HG02970 (cell line): ENCODE measurements at regions not wholly inside any gene's neighbourhood (a gene's known extent, or its start where the extent isn't known, plus 50 kb on each side); places are given as distances from the start of the nearest gene placed in this dataset.

Source experiments
- ATAC-seq: cut with Tn5 transposase; IDR thresholded peaks from one replicate; pipeline ENCODE4 v1.9.1; 2021; ENCODE audit warnings: mild to moderate bottlenecking, moderate library complexity, moderate number of reproducible peaks; ENCODE audit not compliant: unreplicated experiment, low FRiP score

GRCh38 chr20:1720845-1721475 lies 63.4 kb upstream of the SIRPG start:
- ATAC-seq = no peak

DNA sequence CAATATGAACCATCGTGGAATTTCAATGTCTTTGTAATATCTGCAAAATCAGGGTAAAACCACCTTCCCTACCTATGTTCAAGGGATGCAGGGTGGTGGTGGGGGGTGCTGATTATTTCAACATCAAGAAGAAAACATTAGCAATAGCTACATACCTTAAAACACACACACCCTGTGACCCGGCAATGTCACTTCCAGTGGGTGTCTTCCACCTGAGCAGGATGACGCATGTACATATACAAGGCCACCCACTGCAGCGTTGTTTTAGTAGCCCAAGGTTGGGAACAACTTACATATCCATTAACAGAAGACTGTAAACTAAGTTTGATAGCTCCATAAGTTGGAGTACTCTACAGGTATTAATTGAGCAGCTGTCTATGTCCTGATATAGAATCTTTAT lies 62.6 kb upstream of the SIRPG start:
- no peak for ATAC-seq

GRCh38 chr20:1718604-1719384 lies 61.2 kb upstream of the SIRPG start:
- no peak for ATAC-seq

- no peak for ATAC-seq
Measured at GRCh38 chr20:1712634-1713624, 55.4 kb upstream of the SIRPG start.

- no peak for ATAC-seq
Measured at GRCh38 chr20:1711826-1712601, 54.4 kb upstream of the SIRPG start.

- no peak for ATAC-seq
Measured at GRCh38 chr20:1711266-1711665, 53.7 kb upstream of the SIRPG start.

DNA sequence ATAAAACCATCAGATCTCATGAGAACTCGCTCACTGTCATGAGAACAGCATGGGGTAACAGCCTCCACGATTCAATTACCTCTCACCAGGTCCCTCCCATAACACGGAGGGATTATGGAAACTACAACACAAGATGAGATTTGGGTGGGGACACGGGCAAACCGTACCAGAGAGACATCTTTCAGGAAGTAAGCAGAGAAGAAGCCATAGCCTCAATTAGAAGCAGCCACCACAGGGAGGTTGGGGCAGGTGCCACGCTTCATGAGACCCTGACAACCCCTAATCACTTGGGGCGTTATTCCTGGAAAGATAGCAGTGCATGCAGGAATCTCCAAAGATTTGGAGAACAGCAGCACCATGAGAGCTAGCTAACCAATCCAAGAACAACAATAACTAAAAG lies 52.9 kb upstream of the SIRPG start:
- no peak for ATAC-seq

DNA sequence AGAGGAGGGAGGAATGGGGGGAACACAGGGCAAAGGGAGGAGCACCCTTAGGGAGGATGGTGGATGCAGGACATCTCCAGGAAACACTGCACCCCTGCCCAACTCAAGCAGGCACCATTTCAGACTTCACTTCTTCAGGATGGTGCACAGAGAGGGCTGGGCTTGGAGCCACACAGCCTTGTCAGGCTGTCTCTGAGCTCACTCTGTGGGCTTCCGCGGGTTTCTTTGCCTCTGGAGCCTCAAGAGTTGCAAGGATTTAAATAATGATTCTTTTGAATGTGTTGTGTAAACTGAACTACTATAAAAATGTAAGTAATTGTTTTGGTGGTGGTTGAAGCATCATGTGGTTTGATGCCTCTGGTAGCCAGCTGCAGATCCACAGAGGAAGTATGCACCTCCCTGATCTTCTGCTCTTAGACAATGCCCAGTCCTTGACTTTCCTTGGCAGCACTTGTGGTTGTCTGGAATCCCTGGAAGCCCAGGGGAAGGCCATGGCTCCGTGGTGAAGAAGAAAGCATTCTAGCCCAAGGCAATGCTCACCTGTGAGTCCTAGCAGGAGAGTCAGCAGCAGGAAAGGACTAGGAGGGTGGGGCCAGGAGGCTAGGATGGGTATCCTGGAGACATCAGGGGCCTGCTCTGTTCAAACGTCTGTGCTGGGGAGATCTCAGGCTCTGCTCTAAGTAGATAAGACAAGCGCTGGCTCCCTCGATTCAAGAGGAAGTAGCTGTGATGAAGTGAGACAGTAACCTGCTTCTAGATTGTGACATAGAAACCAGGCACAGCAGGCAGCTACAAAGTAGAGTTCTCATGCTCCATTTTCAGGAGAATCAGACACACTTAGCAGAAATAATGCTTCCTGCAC lies 50.2 kb upstream of the SIRPG start:
- ATAC-seq = no peak
